SK-N-SH (cell line): ENCODE measurements at regions not wholly inside any gene's neighbourhood (a gene's known extent, or its start where the extent isn't known, plus 50 kb on each side); places are given as distances from the start of the nearest gene placed in this dataset.

Experiments
- CTCF ChIA-PET: fragments of 300-600, 350-600 bp; formaldehyde crosslinking; extraction: SDS; loops from one replicate; lab custom pipeline; 2021; lab: Yijun Ruan, JAX
- POLR2A ChIA-PET: fragments of 350-600 bp; sonication (Branson Sonifier 250); formaldehyde crosslinking; extraction: SDS; loops from one replicate; lab custom pipeline; 2020; ENCODE audit warnings: antibody characterized with exemption, inconsistent platforms; lab: Yijun Ruan, JAX
- DNase-seq: peaks from one replicate; pipeline ENCODE4 v3.0.0; 2012
- H2AFZ ChIP-seq: fragments of 200-600 bp; sonication (generic); 2 replicates; pipeline ENCODE4 v1.8.1; 2016; ENCODE audit warnings: antibody characterized with exemption, mild to moderate bottlenecking, low read depth
- H3F3A ChIP-seq: fragments of 200-600 bp; sonication (generic); replicated peaks from 2 replicates; pipeline ENCODE3; 2016; ENCODE audit warnings: antibody characterized with exemption, mild to moderate bottlenecking; ENCODE audit not compliant: insufficient read depth
- H3K27ac ChIP-seq, 2 experiments: fragments of 200-500 bp in 1 of 2; fragments of 200-600 bp in 1 of 2; sonication (Bioruptor generic) in 1 of 2; sonication (generic), shearing (Covaris generic) in 1 of 2; 2 replicates each; pipeline versions ENCODE4 v1.5.1 to v1.6.1; 2014 to 2016; ENCODE audit warnings: low read depth in 2 of 2, inconsistent platforms in 1 of 2, low read length in 1 of 2, mild to moderate bottlenecking in 1 of 2, mixed read lengths in 1 of 2
- H3K27me3 ChIP-seq: fragments of 200-600 bp; sonication (generic), shearing (Covaris generic); 2 replicates; pipeline ENCODE4 v1.6.1; 2016; ENCODE audit warnings: mixed run types; ENCODE audit not compliant: insufficient read depth
- H3K36me3 ChIP-seq, 2 experiments: fragments of 200-500 bp in 1 of 2; fragments of 200-600 bp in 1 of 2; sonication (Bioruptor generic) in 1 of 2; sonication (generic) in 1 of 2; replicated peaks in 1 of 2; 2 replicates each; pipeline versions ENCODE3 to v1.5.1; 2014 to 2016; ENCODE audit warnings: low read length in 1 of 2, mild to moderate bottlenecking in 1 of 2; ENCODE audit not compliant: insufficient read depth in 2 of 2, control insufficient read depth in 1 of 2
- H3K4me1 ChIP-seq, 2 experiments: fragments of 200-500 bp in 1 of 2; fragments of 200-600 bp in 1 of 2; sonication (Bioruptor generic) in 1 of 2; sonication (generic), shearing (Covaris generic) in 1 of 2; 2 replicates each; pipeline versions ENCODE4 v1.5.1 to v1.6.1; 2014 to 2016; ENCODE audit warnings: low read depth in 1 of 2, low read length in 1 of 2, mixed run types in 1 of 2; ENCODE audit not compliant: insufficient read depth in 2 of 2, control insufficient read depth in 1 of 2
- H3K4me2 ChIP-seq: fragments of 200-600 bp; sonication (generic), shearing (Covaris generic); 2 replicates; pipeline ENCODE4 v1.6.1; 2017; ENCODE audit warnings: mixed run types
- H3K4me3 ChIP-seq, 2 experiments: fragments of 200-500 bp in 1 of 2; fragments of 200-600 bp in 1 of 2; sonication (Bioruptor generic) in 1 of 2; sonication (generic), shearing (Covaris generic) in 1 of 2; 2 replicates each; pipeline versions ENCODE4 v1.5.1 to v1.8.1; 2014 to 2016; ENCODE audit warnings: low read depth in 2 of 2, inconsistent platforms in 1 of 2, low read length in 1 of 2, mild to moderate bottlenecking in 1 of 2, mixed read lengths in 1 of 2, moderate library complexity in 1 of 2
- H3K79me2 ChIP-seq: fragments of 200-600 bp; sonication (generic); 2 replicates; pipeline ENCODE4 v1.8.1; 2017; ENCODE audit warnings: mild to moderate bottlenecking; ENCODE audit not compliant: insufficient read depth
- H3K9ac ChIP-seq: fragments of 200-600 bp; sonication (generic); 2 replicates; pipeline ENCODE4 v1.6.1; 2017; ENCODE audit warnings: mixed run types
- H3K9me2 ChIP-seq: fragments of 200-600 bp; sonication (generic); 2 replicates; pipeline ENCODE4 v1.6.1; 2017; ENCODE audit warnings: mixed run types
- H3K9me3 ChIP-seq: fragments of 200-600 bp; sonication (generic); 2 replicates; pipeline ENCODE4 v1.6.1; 2017; ENCODE audit warnings: mixed run types, mild to moderate bottlenecking, moderate library complexity
- H4K20me1 ChIP-seq: fragments of 200-600 bp; sonication (generic); 2 replicates; pipeline ENCODE4 v1.6.1; 2017; ENCODE audit warnings: mild to moderate bottlenecking, mixed run types; ENCODE audit not compliant: insufficient read depth
- ELF1 ChIP-seq: IDR thresholded peaks from 2 replicates; pipeline ENCODE4 v1.4.0; 2012
- EP300 ChIP-seq, 2 experiments: IDR thresholded peaks; 2 replicates each; pipeline versions ENCODE4 v1.4.0 to v1.6.1; 2012; ENCODE audit warnings: borderline replicate concordance in 1 of 2, low read depth in 1 of 2, low read length in 1 of 2
- FOXM1 ChIP-seq: IDR thresholded peaks from 2 replicates; pipeline ENCODE4 v1.4.0; 2012; ENCODE audit warnings: low read depth, mild to moderate bottlenecking
- GABPA ChIP-seq: IDR thresholded peaks from 2 replicates; pipeline ENCODE4 v1.4.0; 2012; ENCODE audit warnings: low read depth, mild to moderate bottlenecking
- JUND ChIP-seq: IDR thresholded peaks from 2 replicates; pipeline ENCODE4 v1.4.0; 2012
- MAX ChIP-seq: IDR thresholded peaks from 2 replicates; pipeline ENCODE4 v1.4.0; 2012; ENCODE audit warnings: low read depth
- POLR2AphosphoS5 ChIP-seq: IDR thresholded peaks from 2 replicates; pipeline ENCODE4 v1.6.1; 2012; ENCODE audit warnings: low read depth, low read length
- RCOR1 ChIP-seq: fragments of 150-350 bp; IDR thresholded peaks from 2 replicates; pipeline ENCODE4 v1.6.1; 2017; ENCODE audit warnings: antibody characterized with exemption, low read length
- REST ChIP-seq: IDR thresholded peaks from 2 replicates; pipeline ENCODE4 v1.6.1; 2012; ENCODE audit warnings: mild to moderate bottlenecking, low read depth, low read length, moderate library complexity
- SIN3A ChIP-seq: IDR thresholded peaks from 2 replicates; pipeline ENCODE4 v1.6.1; 2012; ENCODE audit warnings: low read depth, mild to moderate bottlenecking, low read length, moderate library complexity, borderline replicate concordance
- TAF1 ChIP-seq: IDR thresholded peaks from 2 replicates; pipeline ENCODE4 v1.6.1; 2012; ENCODE audit warnings: low read depth, mild to moderate bottlenecking, low read length, moderate library complexity, borderline replicate concordance
- USF1 ChIP-seq: IDR thresholded peaks from 2 replicates; pipeline ENCODE4 v1.4.0; 2012; ENCODE audit warnings: low read depth, borderline replicate concordance
- ZBTB33 ChIP-seq: IDR thresholded peaks from 2 replicates; pipeline ENCODE4 v1.4.0; 2012; ENCODE audit warnings: low read depth, borderline replicate concordance
- WGBS: methylation state at CpG from one replicate; pipeline ENCODE4 v1.1.6; 2017; ENCODE audit warnings: low lambda C conversion rate; 5-methylcytosine and 5-hydroxymethylcytosine counted together

GRCh38 chr2:186342029-186342428 lies 144.0 kb upstream of the ZC3H15 start:
- no peak overlapping the region for H2AFZ ChIP-seq
- POLR2A ChIA-PET, result no interaction called here
- no peak overlapping the region for H3K4me3 ChIP-seq
- WGBS, result 83% methylated on average over 1 of the region's 1 CpG
- H3K9me2 ChIP-seq, result no peaks in the 10 kb centered on the region
- CTCF ChIA-PET, result no interaction called here
- no peak overlapping the region for H3K27ac ChIP-seq
- H3K36me3 ChIP-seq, result no peaks in the 10 kb centered on the region
- no peaks in the 10 kb centered on the region for H3K27me3 ChIP-seq
- H3K9me3 ChIP-seq, result 0 out of 2 replicates have a peak, but pooled peaks cover 9% of the 10 kb centered on the region
- peaks cover 3 to 11% of the 10 kb centered on the region in 2 experiments; a peak in 3 of 4 replicates for H3K4me1 ChIP-seq
- no peaks in the 10 kb centered on the region for H4K20me1 ChIP-seq
- TF ChIP-seq MAX (no peak), EP300 (IDR thresholded peaks at IDR 0.05; ENCODE audit: borderline replicate concordance in 1 of 2, low read depth in 1 of 2, low read length in 1 of 2) (no peak), POLR2AphosphoS5 (no peak), SIN3A (no peak), FOXM1 (no peak), USF1 (no peak), RCOR1 (no peak), ELF1 (no peak), ZBTB33 (no peak), TAF1 (no peak), GABPA (no peak), JUND (no peak), REST (no peak)
- DNase-seq, result no peak
- no peak overlapping the region for H3K4me2 ChIP-seq
- no peak overlapping the region for H3K9ac ChIP-seq
- no peaks in the 10 kb centered on the region for H3F3A ChIP-seq
- no peaks in the 10 kb centered on the region for H3K79me2 ChIP-seq
